Embryonic facial prominence (tissue), 1 donor: ENCODE measurements at regions not wholly inside any gene's neighbourhood (a gene's known extent, or its start where the extent isn't known, plus 50 kb on each side); places are given as distances from the start of the nearest gene placed in this dataset.
"Not testable (repeated sequence)": the region's sequence is repeated elsewhere in the genome, so short reads cannot be mapped to it uniquely, and the experiment has no call there.

Experiments used
- DNase-seq: peaks from one replicate; pipeline ENCODE4 v3.0.0-alpha.2; 2016; ENCODE audit errors: extremely low spot score

DNA sequence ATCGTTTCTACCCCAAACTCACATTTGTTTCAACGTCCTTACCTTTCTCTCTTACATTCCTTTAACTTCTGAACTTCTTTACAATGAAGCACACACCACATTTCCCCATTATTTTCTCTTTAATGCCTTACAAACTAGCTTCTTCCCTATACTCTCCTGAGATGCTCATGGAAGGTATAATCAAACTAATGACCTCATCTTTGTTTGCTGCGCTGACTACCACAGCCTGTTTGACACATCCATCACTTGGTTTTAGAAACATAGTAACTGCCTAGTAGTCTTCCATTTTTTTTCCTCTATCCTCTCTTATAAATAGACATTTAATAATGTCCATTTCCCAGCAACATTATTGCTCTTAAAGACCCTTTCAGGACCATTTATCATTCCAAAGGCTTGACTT, 230.5 kb upstream of the LRTM1 start:
- no peak for DNase-seq

DNA sequence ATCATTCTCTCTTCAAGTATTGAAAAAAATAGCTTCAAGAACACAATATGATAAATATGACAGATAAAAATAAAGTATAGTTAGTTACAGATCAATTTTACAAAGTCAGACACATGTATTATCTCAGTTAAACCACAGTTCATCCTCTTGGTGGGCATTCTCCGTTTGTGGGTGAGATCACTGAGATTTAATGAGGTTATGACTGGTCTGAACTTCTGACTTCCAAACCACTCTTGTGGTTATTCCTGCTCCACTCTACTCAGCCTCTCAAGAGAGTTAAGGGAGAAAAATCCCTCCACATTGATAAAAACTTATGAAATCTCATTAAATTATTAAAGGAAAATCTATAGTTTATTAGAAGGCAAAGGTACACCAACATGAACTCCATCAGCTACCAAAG, 229.9 kb upstream of the LRTM1 start:
- DNase-seq, result no peak

DNA sequence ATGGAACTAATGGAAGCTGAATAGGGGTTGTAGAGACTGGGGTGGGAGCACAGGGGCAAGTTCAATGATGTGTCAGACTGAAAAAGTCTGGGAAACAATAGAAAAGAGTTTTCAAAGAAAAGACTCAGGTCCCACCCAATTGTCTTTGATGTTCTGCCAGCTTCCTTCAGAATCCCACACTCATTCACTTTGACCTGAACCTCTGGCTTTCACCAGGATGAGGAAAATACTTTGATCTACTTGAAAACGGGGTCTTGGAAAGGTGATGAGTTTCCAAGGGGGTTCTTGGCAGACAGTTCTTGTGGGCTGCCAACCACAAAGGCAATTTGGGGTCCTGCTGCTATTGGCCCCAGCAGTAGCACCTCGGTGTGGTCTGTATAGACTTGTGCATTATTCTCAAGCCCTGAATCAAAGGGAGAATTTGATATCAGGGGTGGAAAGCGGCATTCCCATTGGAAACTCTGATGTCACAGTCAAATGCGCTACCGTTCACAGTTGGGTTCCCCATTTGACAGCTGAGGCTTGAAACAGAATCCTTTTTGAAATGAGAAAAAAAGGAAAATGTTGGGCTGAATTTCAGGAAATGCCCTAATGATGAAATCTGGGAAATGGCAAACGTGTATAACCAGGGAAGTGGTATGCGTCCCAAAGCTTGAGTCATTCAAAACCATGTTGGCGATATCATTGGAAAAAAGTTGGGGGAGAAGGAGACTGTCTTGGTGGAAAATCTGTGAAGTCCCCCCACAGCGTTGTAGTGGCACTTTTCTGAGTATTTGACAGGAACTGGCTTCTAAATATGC, 229.2 kb upstream of the LRTM1 start:
- no peak for DNase-seq

DNA sequence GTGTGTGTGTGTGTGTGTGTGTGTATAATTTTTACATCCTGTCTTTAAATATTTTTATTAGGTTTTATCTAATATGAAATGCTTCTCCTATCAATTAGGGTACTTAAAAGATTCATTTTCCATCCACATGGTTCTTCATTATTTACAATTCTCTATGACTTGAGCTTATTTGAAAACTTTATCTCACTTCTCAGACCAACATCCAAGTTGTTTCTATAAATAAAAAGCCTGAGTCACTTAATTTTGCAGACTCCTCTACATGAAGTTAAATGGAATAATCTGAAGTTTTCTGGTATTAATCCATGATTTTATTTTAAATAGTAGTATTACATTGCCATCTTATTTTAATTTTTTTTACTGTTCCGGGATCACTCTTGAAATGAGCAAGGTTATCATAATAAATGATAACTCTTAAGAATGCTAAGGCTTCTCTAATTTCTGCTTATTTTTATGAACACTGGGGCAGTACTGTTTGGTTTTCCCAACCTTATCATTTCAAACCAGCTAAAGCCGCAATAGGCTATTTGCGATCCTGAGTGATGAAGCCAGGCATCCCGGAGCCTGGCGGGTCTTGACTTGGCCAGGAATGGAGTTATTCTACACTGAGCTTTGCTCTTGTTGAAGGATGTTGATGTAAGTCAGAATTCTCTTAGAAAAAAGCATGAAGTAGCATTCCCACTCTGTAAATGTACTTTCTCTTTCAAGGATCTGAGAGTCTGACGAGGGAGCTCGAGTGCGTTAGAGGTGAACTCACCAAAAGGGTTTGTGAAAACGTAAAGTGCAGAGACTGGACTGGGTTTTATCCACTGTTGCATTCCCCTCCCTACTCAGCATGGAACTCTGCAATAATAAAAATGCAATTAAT, 220.2 kb upstream of the LRTM1 start:
- no peak for DNase-seq

DNA sequence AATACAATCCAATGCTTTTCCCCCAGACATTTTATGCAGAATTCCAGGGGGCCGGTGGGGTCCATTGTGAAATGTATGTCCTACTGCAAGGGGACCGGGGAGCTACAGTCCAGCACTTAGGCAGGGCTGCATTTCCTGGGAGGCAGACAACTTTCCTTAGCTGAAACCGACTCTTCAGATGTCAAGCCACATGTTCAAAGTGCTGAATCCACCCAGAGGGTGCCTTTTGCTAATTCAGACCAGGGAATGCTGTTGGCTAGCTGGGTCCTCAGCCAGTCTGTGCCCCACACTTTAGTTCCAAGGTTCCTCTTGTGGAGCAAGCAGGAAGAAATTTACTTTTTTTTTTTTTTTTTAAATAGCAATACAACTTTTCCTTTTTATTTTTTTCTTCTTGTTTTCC, 219.5 kb upstream of the LRTM1 start:
- DNase-seq, result no peak

DNA sequence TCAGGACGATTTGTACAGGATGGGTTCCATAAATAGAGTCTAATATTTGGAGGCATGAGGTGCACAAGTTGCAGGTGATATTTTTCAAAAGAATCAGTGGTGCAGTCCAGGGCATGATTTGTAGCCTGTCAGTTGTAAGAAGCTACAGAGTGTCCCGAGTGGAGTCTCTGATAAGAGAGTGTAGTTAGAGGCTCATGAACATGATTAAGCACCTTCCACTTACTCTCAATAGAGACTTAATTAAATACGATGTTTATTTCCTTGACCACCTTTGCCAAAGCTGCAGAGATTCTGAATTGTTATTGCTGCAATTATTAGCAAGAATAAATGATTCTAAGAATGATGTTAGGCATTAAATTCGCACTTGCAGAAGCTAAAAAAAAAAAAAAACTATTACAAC, 218.4 kb upstream of the LRTM1 start:
- no peak for DNase-seq

DNA sequence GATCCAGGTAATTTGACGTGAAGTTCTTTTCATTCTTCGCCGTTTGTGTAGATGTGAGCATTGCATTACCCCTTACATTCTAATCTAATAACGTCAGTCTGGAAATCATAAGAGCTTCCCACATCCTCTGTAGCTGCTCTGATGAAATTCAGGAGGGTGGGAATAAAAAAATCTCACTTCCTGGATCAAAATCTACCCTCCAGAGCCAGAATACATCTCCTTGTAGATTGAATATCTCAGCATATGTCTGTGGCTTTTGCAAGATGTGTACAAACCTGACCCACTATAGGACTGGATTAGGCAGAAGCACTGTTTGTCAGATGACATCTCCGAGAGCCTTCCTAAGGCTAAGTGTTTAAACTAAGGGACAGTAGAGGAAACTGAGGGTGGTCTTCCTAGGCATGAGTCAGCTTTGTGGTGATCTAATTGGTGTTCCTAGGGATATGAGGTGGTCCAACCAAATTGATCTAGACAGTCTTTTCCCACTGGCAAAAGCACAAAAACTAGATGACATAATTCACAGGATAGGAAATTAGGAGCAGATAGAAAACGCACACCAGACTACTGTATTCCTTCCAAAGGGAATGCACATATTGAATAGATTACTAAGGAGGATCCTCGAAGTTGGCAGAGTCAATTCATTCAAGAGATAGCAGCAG, 216.3 kb upstream of the LRTM1 start:
- DNase-seq, result no peak

DNA sequence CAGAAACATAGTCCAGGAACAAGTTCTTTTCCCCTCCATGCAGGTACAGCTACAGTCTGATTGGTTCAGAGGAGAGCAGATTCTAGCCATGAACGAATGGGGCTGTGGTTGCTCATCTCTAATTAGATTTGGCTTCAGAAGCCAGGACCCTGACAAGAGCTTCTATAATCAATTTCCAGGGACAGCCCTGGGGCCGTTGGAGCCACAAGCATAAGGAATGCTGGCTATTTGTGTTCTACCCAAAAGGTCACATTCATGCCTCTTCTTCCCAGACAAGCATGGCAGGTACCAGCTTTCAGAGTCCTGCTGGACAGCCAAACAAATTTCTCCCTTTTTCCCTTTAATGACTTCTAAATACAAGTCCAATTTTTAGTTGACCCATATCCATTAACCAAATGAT, 215.5 kb upstream of the LRTM1 start:
- DNase-seq, result no peak

DNA sequence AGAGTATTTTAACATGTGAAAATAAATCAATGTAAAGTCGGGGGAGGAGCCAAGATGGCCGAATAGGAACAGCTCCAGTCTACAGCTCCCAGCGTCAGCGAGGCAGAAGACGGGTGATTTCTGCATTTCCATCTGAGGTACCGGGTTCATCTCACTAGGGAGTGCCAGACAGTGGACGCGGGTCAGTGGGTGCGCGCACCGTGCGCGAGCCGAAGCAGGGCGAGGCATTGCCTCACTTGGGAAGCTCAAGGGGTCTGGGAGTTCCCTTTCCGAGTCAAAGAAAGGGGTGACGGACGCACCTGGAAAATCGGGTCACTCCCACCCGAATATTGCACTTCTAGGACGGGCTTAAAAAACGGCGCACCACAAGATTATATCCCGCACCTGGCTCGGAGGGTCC, 208.4 kb upstream of the LRTM1 start:
- DNase-seq, result not testable (repeated sequence)

DNA sequence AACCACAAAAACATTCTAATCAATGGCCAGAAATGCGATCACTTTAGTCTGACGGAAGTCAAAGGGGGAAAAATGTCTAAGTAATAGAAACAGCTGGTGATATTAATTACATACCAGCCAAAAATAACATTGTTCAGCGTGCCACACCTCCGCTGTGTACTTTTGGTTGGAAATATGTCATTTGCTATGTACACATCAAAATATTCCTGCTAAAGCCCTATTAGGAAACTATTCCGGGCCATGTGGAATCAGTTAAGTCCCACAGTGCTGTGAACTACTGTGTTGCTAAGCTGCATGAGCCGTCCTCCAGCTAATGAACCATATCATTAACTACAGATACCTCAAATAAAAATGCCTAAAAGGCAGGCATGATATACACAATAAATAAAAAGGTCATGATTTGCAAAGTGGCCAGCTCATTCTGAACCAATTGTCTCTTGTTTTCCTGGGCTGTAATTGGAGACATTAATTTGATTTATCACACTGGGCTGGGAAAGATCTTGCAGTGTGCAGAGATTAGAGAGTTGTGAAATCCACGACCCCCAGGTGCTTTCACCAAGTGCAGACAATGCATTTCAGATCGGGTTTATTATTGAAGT, 200.5 kb upstream of the LRTM1 start:
- no peak for DNase-seq

DNA sequence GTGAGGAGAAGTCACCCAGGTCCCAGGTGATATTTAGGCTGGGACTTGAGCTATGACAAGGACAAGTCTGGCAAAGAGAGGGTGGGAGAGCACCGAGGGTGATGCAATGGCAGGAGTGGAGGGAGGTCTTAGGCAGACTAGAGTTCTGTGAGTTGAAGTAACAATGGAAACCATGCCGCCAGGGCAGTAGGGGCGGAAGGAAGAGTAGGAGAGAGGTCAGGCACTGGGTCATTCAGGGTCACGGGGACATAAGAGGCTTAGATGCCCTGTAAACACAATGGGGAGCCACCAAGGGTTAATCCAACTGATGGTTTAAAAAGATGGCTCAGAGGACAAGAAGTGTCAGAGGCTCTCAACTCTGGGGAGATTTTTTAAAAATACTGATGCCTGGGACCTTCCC, 199.7 kb upstream of the LRTM1 start:
- DNase-seq, result no peak

DNA sequence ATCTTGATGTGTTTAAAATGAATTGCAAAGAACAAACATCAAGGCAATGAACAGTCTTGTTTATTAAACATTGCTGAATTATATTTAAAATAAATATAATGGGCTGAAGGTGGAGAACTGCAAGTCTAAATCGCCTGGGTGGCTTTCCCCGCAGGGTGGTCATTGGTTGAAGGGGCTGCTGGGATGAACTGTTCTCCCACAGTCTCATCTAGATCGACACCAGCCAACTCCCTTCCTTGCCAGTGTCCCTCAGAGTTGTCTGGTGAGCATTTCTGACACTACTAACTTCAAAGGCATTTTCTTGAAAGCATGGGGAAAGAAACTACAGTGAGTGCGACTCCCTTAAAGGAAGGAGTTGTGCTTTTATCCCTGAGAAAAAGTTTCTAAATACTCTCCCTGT, 196.5 kb upstream of the LRTM1 start:
- no peak for DNase-seq
